Natural killer cell (primary cell): ENCODE measurements at regions not wholly inside any gene's neighbourhood (a gene's known extent, or its start where the extent isn't known, plus 50 kb on each side); places are given as distances from the start of the nearest gene placed in this dataset.

Source experiments
- ATAC-seq, 3 donors: fragments of 150-1000 bp in 2 of 3; fragments of 200-7000 bp in 1 of 3; cut with Tn5 transposase; 1 replicate in 1 of 3; 2 replicates in 2 of 3; pipeline ENCODE4 v1.10.0; 2021; ENCODE audit warnings: mild to moderate bottlenecking in 2 of 3, moderate library complexity in 2 of 3
- DNase-seq, 2 donors: peaks; one replicate each; pipeline versions ENCODE4 v3.0.0 to v3.0.0-alpha.2; 2013 to 2021; ENCODE audit warnings: mixed read lengths in 1 of 2
- H3K27ac ChIP-seq: one replicate; pipeline ENCODE4 v1.5.1; 2013; ENCODE audit warnings: mild to moderate bottlenecking, low read length
- H3K27me3 ChIP-seq: one replicate; pipeline ENCODE4 v1.6.1; 2013; ENCODE audit warnings: low read length; ENCODE audit not compliant: control insufficient read depth, insufficient read depth
- H3K36me3 ChIP-seq: one replicate; pipeline ENCODE4 v1.6.1; 2013; ENCODE audit warnings: low read length; ENCODE audit not compliant: control insufficient read depth, insufficient read depth
- H3K4me1 ChIP-seq: one replicate; pipeline ENCODE4 v1.6.1; 2013; ENCODE audit warnings: low read length; ENCODE audit not compliant: control insufficient read depth, insufficient read depth
- H3K4me3 ChIP-seq: one replicate; pipeline ENCODE4 v1.5.1; 2013; ENCODE audit warnings: low read length
- H3K9me3 ChIP-seq: one replicate; pipeline ENCODE4 v1.6.1; 2013; ENCODE audit warnings: low read length; ENCODE audit not compliant: control insufficient read depth, insufficient read depth
- H3K27ac Mint-ChIP-seq, 2 donors: one replicate each; pipeline ENCODE4 v1.8.0; 2022; ENCODE audit warnings: mild to moderate bottlenecking in 2 of 2, mixed read lengths in 2 of 2, moderate library complexity in 1 of 2
- H3K27me3 Mint-ChIP-seq, 2 donors: one replicate each; pipeline ENCODE4 v1.8.0; 2022; ENCODE audit warnings: low read depth in 2 of 2, mixed read lengths in 2 of 2
- H3K36me3 Mint-ChIP-seq: one replicate; pipeline ENCODE4 v1.8.0; 2022; ENCODE audit warnings: mixed read lengths
- H3K4me1 Mint-ChIP-seq, 2 donors: one replicate each; pipeline ENCODE4 v1.8.0; 2022; ENCODE audit warnings: mixed read lengths in 2 of 2
- H3K4me3 Mint-ChIP-seq: one replicate; pipeline ENCODE4 v1.8.0; 2022; ENCODE audit warnings: mild to moderate bottlenecking, moderate library complexity, mixed read lengths
- H3K9me3 Mint-ChIP-seq, 2 donors: one replicate each; pipeline ENCODE4 v1.8.0; 2022; ENCODE audit warnings: mixed read lengths in 2 of 2
- WGBS: methylation state at CpG from one replicate; pipeline ENCODE4 v1.1.7; 2013; ENCODE audit warnings: missing lambda C conversion rate; ENCODE audit not compliant: insufficient coverage; 5-methylcytosine and 5-hydroxymethylcytosine counted together
- intact Hi-C: fragments of 100-400 bp; cut with micrococcal nuclease; formaldehyde crosslinking; loops from one replicate; pipeline ENCODE4 v1.14.2; 2022
- TF ChIP-seq, protein P1 (sequence below): fragments of 200-600 bp; IDR thresholded peaks from one replicate; pipeline ENCODE4 v1.8.0; 2022; ENCODE audit warnings: antibody characterized with exemption

DNA sequence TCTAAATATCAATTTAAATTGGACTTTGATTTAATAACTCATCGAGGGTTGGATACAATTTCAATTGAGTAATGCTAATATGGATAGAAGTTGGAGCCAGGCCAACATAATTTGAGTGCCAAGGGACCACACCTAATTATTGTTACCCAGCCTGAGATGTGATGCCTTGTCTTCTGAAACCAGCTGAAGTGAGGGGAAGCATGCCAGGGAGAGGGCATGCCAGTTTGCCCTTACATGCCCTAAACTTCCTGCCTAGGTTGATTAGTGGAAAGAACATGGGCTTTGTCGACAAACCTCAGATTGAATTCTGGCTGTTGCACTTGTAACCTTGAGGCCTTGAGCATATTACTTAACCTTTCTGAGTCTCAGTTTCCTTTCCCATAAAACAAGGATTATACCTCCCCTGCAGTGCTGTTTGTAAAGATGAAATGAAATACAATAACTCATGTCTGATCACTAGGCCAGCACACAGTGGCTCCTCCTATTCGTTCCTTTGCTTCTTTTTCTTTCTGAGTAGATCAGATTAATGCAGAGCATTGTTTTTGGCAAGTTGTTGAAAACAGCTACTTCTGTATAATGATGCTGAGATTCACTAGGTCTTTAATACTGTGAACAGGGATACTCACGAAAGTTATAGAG, 412.8 kb downstream of the TLE4 start:
- 74% methylated on average over 3 of the region's 4 CpGs for WGBS
- H3K4me3 Mint-ChIP-seq: no peak overlapping the region
- no peaks in the 10 kb centered on the region for H3K9me3 Mint-ChIP-seq
- intact Hi-C loops: no loop called here
- TF ChIP-seq, protein P1, sequence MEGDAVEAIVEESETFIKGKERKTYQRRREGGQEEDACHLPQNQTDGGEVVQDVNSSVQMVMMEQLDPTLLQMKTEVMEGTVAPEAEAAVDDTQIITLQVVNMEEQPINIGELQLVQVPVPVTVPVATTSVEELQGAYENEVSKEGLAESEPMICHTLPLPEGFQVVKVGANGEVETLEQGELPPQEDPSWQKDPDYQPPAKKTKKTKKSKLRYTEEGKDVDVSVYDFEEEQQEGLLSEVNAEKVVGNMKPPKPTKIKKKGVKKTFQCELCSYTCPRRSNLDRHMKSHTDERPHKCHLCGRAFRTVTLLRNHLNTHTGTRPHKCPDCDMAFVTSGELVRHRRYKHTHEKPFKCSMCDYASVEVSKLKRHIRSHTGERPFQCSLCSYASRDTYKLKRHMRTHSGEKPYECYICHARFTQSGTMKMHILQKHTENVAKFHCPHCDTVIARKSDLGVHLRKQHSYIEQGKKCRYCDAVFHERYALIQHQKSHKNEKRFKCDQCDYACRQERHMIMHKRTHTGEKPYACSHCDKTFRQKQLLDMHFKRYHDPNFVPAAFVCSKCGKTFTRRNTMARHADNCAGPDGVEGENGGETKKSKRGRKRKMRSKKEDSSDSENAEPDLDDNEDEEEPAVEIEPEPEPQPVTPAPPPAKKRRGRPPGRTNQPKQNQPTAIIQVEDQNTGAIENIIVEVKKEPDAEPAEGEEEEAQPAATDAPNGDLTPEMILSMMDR: no peak
- no peak overlapping the region for H3K27ac ChIP-seq
- no peaks in the 10 kb centered on the region for H3K36me3 ChIP-seq
- ATAC-seq (no peak), DNase-seq (no peak)
- no peaks in the 10 kb centered on the region for H3K4me1 ChIP-seq
- no peak overlapping the region for H3K27ac Mint-ChIP-seq
- H3K4me1 Mint-ChIP-seq: no peaks in the 10 kb centered on the region
- no peaks in the 10 kb centered on the region for H3K27me3 ChIP-seq
- no peaks in the 10 kb centered on the region for H3K9me3 ChIP-seq
- H3K4me3 ChIP-seq: no peak overlapping the region
- no peaks in the 10 kb centered on the region for H3K36me3 Mint-ChIP-seq
- peaks cover 9 to 22% of the 10 kb centered on the region in 2 donors for H3K27me3 Mint-ChIP-seq

DNA sequence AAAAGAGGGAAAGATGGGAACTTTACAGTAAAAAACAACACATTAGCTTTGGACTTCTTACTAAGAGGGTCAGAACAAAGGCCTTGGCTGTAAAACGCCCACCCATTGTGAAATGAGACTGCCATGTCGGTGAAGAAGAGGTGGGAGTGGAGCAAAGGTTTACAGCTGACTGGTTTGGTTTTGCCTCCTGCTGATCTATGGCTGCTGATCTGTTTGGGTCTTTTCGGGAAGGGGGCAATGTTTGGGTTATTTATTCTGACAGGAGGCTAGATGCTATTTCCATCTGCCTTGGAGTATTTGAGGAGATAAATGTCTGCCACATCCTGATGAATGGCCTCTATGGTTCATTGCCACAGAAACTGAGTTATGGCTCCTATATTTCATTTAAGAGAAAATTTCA, 408.7 kb downstream of the TLE4 start:
- TF ChIP-seq, protein P1: no peak
- WGBS: 78% methylated on average over 3 of the region's 3 CpGs
- Histone ChIP-seq H3K36me3 (no peaks in the 10 kb centered on the region), H3K27me3 (no peaks in the 10 kb centered on the region), H3K27ac (no peak overlapping the region), H3K9me3 (no peaks in the 10 kb centered on the region), H3K4me1 (no peaks in the 10 kb centered on the region), H3K4me3 (no peak overlapping the region)
- H3K36me3 Mint-ChIP-seq: no peaks in the 10 kb centered on the region
- peaks cover 22 to 39% of the 10 kb centered on the region in 2 donors for H3K27me3 Mint-ChIP-seq
- no peak for ATAC-seq
- no peak overlapping the region for H3K27ac Mint-ChIP-seq
- DNase-seq: no peak
- no peaks in the 10 kb centered on the region for H3K9me3 Mint-ChIP-seq
- intact Hi-C loops: no loop called here
- no peak overlapping the region for H3K4me3 Mint-ChIP-seq
- H3K4me1 Mint-ChIP-seq: no peaks in the 10 kb centered on the region

DNA sequence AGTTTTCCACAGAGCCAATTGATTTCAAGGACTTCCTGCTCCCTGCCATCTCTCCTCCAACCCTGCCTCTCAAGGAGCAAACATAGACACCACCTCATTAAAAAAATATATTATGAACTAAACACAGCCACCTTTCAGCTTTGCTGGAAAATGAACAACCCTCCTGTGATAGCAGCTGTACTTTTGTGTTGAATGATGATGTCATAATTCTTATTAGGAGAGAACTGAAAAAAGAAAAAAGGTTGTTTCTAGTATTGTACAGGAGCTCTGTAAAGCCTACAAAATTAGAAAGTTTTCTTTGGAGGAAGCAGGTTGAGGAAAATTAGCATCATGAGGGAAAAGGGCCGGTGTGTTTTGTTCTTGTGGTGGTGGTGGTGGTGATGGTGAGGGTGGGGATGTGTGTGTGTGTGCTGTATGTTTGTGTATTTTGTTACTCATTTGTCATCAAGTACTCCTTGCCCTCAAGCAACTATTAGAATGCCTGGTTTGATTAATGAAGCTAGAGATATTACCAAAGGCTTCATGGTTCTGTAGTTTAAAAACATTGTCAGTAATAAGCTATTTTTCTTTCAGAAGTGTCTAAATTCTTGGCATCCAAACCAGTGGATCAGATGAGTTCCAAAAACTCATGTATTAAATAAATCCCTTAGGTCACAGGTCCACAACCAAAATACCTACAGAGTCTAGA, 405.9 kb downstream of the TLE4 start:
- Mint-ChIP-seq H3K27ac (no peak overlapping the region), H3K9me3 (no peaks in the 10 kb centered on the region), H3K4me1 (no peaks in the 10 kb centered on the region), H3K36me3 (no peaks in the 10 kb centered on the region), H3K27me3 (peaks cover 31 to 39% of the 10 kb centered on the region in 2 donors), H3K4me3 (no peak overlapping the region)
- Histone ChIP-seq H3K36me3 (no peaks in the 10 kb centered on the region), H3K4me1 (no peaks in the 10 kb centered on the region), H3K27ac (no peak overlapping the region), H3K9me3 (no peaks in the 10 kb centered on the region), H3K4me3 (no peak overlapping the region), H3K27me3 (no peaks in the 10 kb centered on the region)
- TF ChIP-seq, protein P1: no peak
- no peak for ATAC-seq
- intact Hi-C loops: no loop called here
- WGBS: 80% methylated on average over 1 of the region's 1 CpG
- DNase-seq: no peak

DNA sequence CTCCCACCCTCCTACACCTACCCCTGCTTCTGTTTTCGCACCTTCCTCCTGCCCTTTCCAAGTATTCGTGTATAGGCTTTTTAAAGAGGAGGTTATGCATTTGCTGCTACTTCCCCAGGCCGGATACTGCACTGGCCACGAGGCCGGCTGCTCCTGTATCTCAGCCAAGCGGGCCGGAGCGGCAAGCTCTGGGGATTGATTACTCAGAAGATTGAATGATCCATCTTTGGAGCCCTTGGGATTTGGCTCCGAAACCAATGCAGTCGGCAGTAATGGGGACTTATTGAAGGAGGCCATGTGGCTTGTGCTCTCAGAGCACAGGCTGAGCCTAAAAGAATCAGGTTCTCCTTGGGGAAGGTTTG, 405.3 kb downstream of the TLE4 start:
- Mint-ChIP-seq H3K4me1 (no peaks in the 10 kb centered on the region), H3K9me3 (no peaks in the 10 kb centered on the region), H3K36me3 (no peaks in the 10 kb centered on the region), H3K4me3 (no peak overlapping the region), H3K27ac (no peak overlapping the region), H3K27me3 (peaks cover 30 to 35% of the 10 kb centered on the region in 2 donors)
- WGBS: 92% methylated on average over 10 of the region's 10 CpGs
- TF ChIP-seq, protein P1: no peak
- H3K36me3 ChIP-seq: no peaks in the 10 kb centered on the region
- intact Hi-C loops: no loop called here
- DNase-seq: no peak
- no peaks in the 10 kb centered on the region for H3K4me1 ChIP-seq
- H3K4me3 ChIP-seq: no peak overlapping the region
- H3K27ac ChIP-seq: no peak overlapping the region
- H3K27me3 ChIP-seq: no peaks in the 10 kb centered on the region
- no peaks in the 10 kb centered on the region for H3K9me3 ChIP-seq
- no peak for ATAC-seq
